ENCODE measurements at regions not wholly inside any gene's neighbourhood (a gene's known extent, or its start where the extent isn't known, plus 50 kb on each side); places are given as distances from the start of the nearest gene placed in this dataset.
"Not testable (repeated sequence)": the region's sequence is repeated elsewhere in the genome, so short reads cannot be mapped to it uniquely, and the experiment has no call there.

GRCh38 chr3:18704326-18704725 lies 279.2 kb upstream of the SATB1 start:
- H2AK5ac ChIP-seq (ENCODE audit: low read length): no peak overlapping the region
- no peak for DNase-seq
- no peaks in the 10 kb centered on the region for H3K36me3 ChIP-seq (ENCODE audit: control insufficient read depth in 1 of 2, insufficient read depth in 2 of 2, low read length in 2 of 2)

GRCh38 chr3:18703798-18704197 lies 278.7 kb upstream of the SATB1 start:
- Histone ChIP-seq H3K23ac (ENCODE audit: low read length) (no peak overlapping the region), H3K36me3 (ENCODE audit: control insufficient read depth in 1 of 2, insufficient read depth in 2 of 2, low read length in 2 of 2) (no peaks in the 10 kb centered on the region), H2BK12ac (ENCODE audit: low read length) (no peak overlapping the region), H3K4me3 (ENCODE audit: low read depth, low read length) (no peak overlapping the region), H3K14ac (ENCODE audit: low read length) (no peak overlapping the region), H4K12ac (ENCODE audit: low read depth, low read length) (no peak overlapping the region), H4K91ac (ENCODE audit: low read depth, low read length) (no peak overlapping the region), H3K79me1 (ENCODE audit: low read length) (no peaks in the 10 kb centered on the region), H3K4ac (ENCODE audit: low read depth, low read length) (no peak overlapping the region), H3K18ac (ENCODE audit: low read length) (no peak overlapping the region), H3K9ac (ENCODE audit: low read length) (no peak overlapping the region), H3K79me2 (ENCODE audit: control insufficient read depth, insufficient read depth, low read length, poor library complexity) (no peaks in the 10 kb centered on the region), H3K9me3 (ENCODE audit: insufficient read depth, low read depth, low read length) (no peaks in the 10 kb centered on the region), H2BK5ac (ENCODE audit: low read depth, low read length, poor library complexity) (no peak overlapping the region), H3K27me3 (ENCODE audit: insufficient read depth, low read length) (no peaks in the 10 kb centered on the region), H3K4me2 (ENCODE audit: low read length) (no peak overlapping the region), H4K8ac (ENCODE audit: low read depth, low read length) (no peak overlapping the region), H2AK5ac (ENCODE audit: low read length) (no peak overlapping the region), H2BK120ac (ENCODE audit: insufficient read depth, low read length, poor library complexity) (no peak overlapping the region), H3K4me1 (ENCODE audit: control insufficient read depth in 1 of 2, insufficient read depth in 2 of 2, low read length in 2 of 2) (no peaks in the 10 kb centered on the region), H2AFZ (ENCODE audit: insufficient read depth, low read length, poor library complexity) (no peak overlapping the region), H3K27ac (ENCODE audit: low read depth, low read length) (no peak overlapping the region)
- no peak for DNase-seq

More at GRCh38 chr3:18704326-18704725, 279.2 kb upstream of the SATB1 start:
- no peaks in the 10 kb centered on the region for H3K79me1 ChIP-seq (ENCODE audit: low read length)
- H2BK5ac ChIP-seq (ENCODE audit: low read depth, low read length, poor library complexity): no peak overlapping the region
- no peaks in the 10 kb centered on the region for H3K79me2 ChIP-seq (ENCODE audit: control insufficient read depth, insufficient read depth, low read length, poor library complexity)
- no peaks in the 10 kb centered on the region for H3K4me1 ChIP-seq (ENCODE audit: control insufficient read depth in 1 of 2, insufficient read depth in 2 of 2, low read length in 2 of 2)
- H4K12ac ChIP-seq (ENCODE audit: low read depth, low read length): no peak overlapping the region
- H3K14ac ChIP-seq (ENCODE audit: low read length): no peak overlapping the region
- no peak overlapping the region for H3K27ac ChIP-seq (ENCODE audit: low read depth, low read length)
- no peaks in the 10 kb centered on the region for H3K9me3 ChIP-seq (ENCODE audit: insufficient read depth, low read depth, low read length)
- H3K4ac ChIP-seq (ENCODE audit: low read depth, low read length): no peak overlapping the region
- no peak overlapping the region for H3K4me3 ChIP-seq (ENCODE audit: low read depth, low read length)
- no peaks in the 10 kb centered on the region for H3K27me3 ChIP-seq (ENCODE audit: insufficient read depth, low read length)
- H3K9ac ChIP-seq (ENCODE audit: low read length): no peak overlapping the region
- H4K8ac ChIP-seq (ENCODE audit: low read depth, low read length): no peak overlapping the region
- H2BK12ac ChIP-seq (ENCODE audit: low read length): no peak overlapping the region
- H2BK120ac ChIP-seq (ENCODE audit: insufficient read depth, low read length, poor library complexity): no peak overlapping the region
- H2AFZ ChIP-seq (ENCODE audit: insufficient read depth, low read length, poor library complexity): no peak overlapping the region
- no peak overlapping the region for H3K23ac ChIP-seq (ENCODE audit: low read length)
- H3K4me2 ChIP-seq (ENCODE audit: low read length): no peak overlapping the region
- no peak overlapping the region for H4K91ac ChIP-seq (ENCODE audit: low read depth, low read length)
- no peak overlapping the region for H3K18ac ChIP-seq (ENCODE audit: low read length)

GRCh38 chr3:18693588-18694329 lies 268.6 kb upstream of the SATB1 start:
- not testable (repeated sequence) for H3K4me2 ChIP-seq (ENCODE audit: low read length); H3K4ac ChIP-seq (ENCODE audit: low read depth, low read length); H2AFZ ChIP-seq (ENCODE audit: insufficient read depth, low read length, poor library complexity); H2BK5ac ChIP-seq (ENCODE audit: low read depth, low read length, poor library complexity); H3K27me3 ChIP-seq (ENCODE audit: insufficient read depth, low read length); H3K79me2 ChIP-seq (ENCODE audit: control insufficient read depth, insufficient read depth, low read length, poor library complexity); H3K9me3 ChIP-seq (ENCODE audit: insufficient read depth, low read depth, low read length); H3K27ac ChIP-seq (ENCODE audit: low read depth, low read length); H3K14ac ChIP-seq (ENCODE audit: low read length); H2BK12ac ChIP-seq (ENCODE audit: low read length); H3K36me3 ChIP-seq (ENCODE audit: control insufficient read depth in 1 of 2, insufficient read depth in 2 of 2, low read length in 2 of 2); H3K9ac ChIP-seq (ENCODE audit: low read length); H3K4me3 ChIP-seq (ENCODE audit: low read depth, low read length); H4K12ac ChIP-seq (ENCODE audit: low read depth, low read length); H3K18ac ChIP-seq (ENCODE audit: low read length); H3K4me1 ChIP-seq (ENCODE audit: control insufficient read depth in 1 of 2, insufficient read depth in 2 of 2, low read length in 2 of 2); H2BK120ac ChIP-seq (ENCODE audit: insufficient read depth, low read length, poor library complexity); DNase-seq; H3K79me1 ChIP-seq (ENCODE audit: low read length); H4K91ac ChIP-seq (ENCODE audit: low read depth, low read length); H4K8ac ChIP-seq (ENCODE audit: low read depth, low read length); H2AK5ac ChIP-seq (ENCODE audit: low read length); H3K23ac ChIP-seq (ENCODE audit: low read length)
- no CpG with 5 or more reads among the region's 33 CpGs for WGBS (ENCODE audit: extremely low coverage, insufficient coverage, insufficient read length)

- H2AK5ac ChIP-seq (ENCODE audit: low read length): no peak overlapping the region
- H3K14ac ChIP-seq (ENCODE audit: low read length): no peak overlapping the region
- H4K8ac ChIP-seq (ENCODE audit: low read depth, low read length): no peak overlapping the region
- no peak overlapping the region for H3K23ac ChIP-seq (ENCODE audit: low read length)
- H4K91ac ChIP-seq (ENCODE audit: low read depth, low read length): no peak overlapping the region
- peak in 1 of 2 donors; percentile 2 for DNase-seq
- no peak overlapping the region for H2BK5ac ChIP-seq (ENCODE audit: low read depth, low read length, poor library complexity)
- no peaks in the 10 kb centered on the region for H3K36me3 ChIP-seq (ENCODE audit: control insufficient read depth in 1 of 2, insufficient read depth in 2 of 2, low read length in 2 of 2)
- no peak overlapping the region for H3K4me2 ChIP-seq (ENCODE audit: low read length)
- no peak overlapping the region for H2AFZ ChIP-seq (ENCODE audit: insufficient read depth, low read length, poor library complexity)
- H3K4me3 ChIP-seq (ENCODE audit: low read depth, low read length): no peak overlapping the region
- no peak overlapping the region for H4K12ac ChIP-seq (ENCODE audit: low read depth, low read length)
- H3K9me3 ChIP-seq (ENCODE audit: insufficient read depth, low read depth, low read length): peaks cover 2% of the 10 kb centered on the region
- no peaks in the 10 kb centered on the region for H3K79me2 ChIP-seq (ENCODE audit: control insufficient read depth, insufficient read depth, low read length, poor library complexity)
- H3K27me3 ChIP-seq (ENCODE audit: insufficient read depth, low read length): no peaks in the 10 kb centered on the region
- H3K27ac ChIP-seq (ENCODE audit: low read depth, low read length): no peak overlapping the region
- WGBS (ENCODE audit: extremely low coverage, insufficient coverage, insufficient read length): no CpG with 5 or more reads among the region's 4 CpGs
- H3K4ac ChIP-seq (ENCODE audit: low read depth, low read length): no peak overlapping the region
- H3K9ac ChIP-seq (ENCODE audit: low read length): no peak overlapping the region
- H2BK120ac ChIP-seq (ENCODE audit: insufficient read depth, low read length, poor library complexity): no peak overlapping the region
- no peak overlapping the region for H3K18ac ChIP-seq (ENCODE audit: low read length)
- H3K79me1 ChIP-seq (ENCODE audit: low read length): no peaks in the 10 kb centered on the region
- H2BK12ac ChIP-seq (ENCODE audit: low read length): no peak overlapping the region
- H3K4me1 ChIP-seq (ENCODE audit: control insufficient read depth in 1 of 2, insufficient read depth in 2 of 2, low read length in 2 of 2): no peaks in the 10 kb centered on the region
These were observed 262.1 kb upstream of the SATB1 start for GRCh38 chr3:18687286-18687685.
